ENCODE measurements at regions not wholly inside any gene's neighbourhood (a gene's known extent, or its start where the extent isn't known, plus 50 kb on each side); places are given as distances from the start of the nearest gene placed in this dataset.

- no peak for DNase-seq
These were observed 163.5 kb upstream of the LMO4 start for GRCh38 chr1:87165177-87165576.

GRCh38 chr1:87167157-87167789 lies 161.4 kb upstream of the LMO4 start:
- DNase-seq = no peak

GRCh38 chr1:87167848-87168525 lies 160.7 kb upstream of the LMO4 start:
- no peak for DNase-seq

GRCh38 chr1:87169263-87169910 lies 159.3 kb upstream of the LMO4 start:
- no peak for DNase-seq

DNA sequence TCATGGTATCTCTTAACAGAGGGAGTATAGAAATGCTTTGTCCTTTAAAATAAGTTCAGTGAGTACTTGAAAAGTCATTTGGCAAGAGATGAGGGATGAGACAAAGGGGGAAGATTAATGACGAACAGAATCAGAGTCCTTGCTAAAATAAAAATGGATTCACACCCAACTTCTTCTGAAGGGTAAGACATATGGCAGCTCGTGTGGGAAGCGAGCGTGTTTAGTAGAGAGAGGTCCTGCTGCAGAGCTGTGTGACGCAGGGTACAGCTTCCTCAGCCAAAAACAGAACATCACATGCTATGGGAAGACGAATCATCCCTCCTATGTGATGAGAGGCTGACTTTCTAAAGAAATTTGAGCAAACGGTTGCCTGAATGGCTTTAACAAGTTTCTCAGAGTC lies 158.5 kb upstream of the LMO4 start:
- DNase-seq = no peak

- DNase-seq = no peak
These were observed 157.6 kb upstream of the LMO4 start for GRCh38 chr1:87170931-87171598.

GRCh38 chr1:87173231-87173630 lies 155.4 kb upstream of the LMO4 start:
- DNase-seq = no peak

- DNase-seq = no peak
These were observed 153.9 kb upstream of the LMO4 start for GRCh38 chr1:87174724-87175245.

DNA sequence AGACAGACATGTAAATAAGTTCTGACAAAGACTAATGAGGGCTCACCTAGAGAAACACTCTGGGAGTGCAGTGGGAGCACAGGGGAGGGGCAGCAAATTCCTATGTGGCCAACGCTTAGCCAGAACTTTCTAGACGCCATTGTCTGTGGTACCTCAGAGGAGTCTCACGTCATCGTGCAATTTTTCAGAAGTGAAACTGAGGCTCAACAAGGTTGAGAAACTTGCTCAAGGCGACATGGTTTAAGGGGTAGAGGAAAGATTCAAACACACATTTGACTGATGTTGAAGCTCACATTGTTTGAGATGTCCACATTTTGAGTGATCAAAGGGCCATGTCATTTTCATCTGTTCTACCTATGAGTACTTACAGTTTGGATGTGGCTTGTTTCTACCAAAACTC lies 152.6 kb upstream of the LMO4 start:
- no peak for DNase-seq

DNA sequence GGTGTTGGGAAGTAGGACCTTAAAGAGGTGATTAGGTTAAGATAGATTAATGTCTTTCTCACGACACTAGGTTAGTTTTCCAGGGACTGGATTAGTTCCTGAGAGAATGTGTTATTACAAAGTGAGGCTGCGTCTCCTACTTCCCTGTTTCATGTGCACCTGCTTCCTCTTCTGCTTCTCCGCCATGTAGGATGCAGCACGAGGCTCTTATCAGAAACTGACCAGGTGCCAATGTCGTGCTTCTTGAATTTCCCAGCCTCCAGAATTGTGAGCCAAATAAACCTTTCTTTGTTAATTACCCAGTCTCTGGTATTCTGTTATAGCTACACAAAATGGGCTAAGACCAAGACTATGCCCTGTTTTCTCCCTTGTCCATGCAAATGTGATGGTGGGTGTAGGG lies 152.2 kb upstream of the LMO4 start:
- DNase-seq = peak; percentile 27

- DNase-seq = no peak
These were observed 150.2 kb upstream of the LMO4 start for GRCh38 chr1:87178441-87178840.

- DNase-seq = peak; percentile 45
These were observed 149.4 kb upstream of the LMO4 start for GRCh38 chr1:87179076-87179810.

GRCh38 chr1:87179851-87180519 lies 148.7 kb upstream of the LMO4 start:
- DNase-seq = peak; percentile 96

DNA sequence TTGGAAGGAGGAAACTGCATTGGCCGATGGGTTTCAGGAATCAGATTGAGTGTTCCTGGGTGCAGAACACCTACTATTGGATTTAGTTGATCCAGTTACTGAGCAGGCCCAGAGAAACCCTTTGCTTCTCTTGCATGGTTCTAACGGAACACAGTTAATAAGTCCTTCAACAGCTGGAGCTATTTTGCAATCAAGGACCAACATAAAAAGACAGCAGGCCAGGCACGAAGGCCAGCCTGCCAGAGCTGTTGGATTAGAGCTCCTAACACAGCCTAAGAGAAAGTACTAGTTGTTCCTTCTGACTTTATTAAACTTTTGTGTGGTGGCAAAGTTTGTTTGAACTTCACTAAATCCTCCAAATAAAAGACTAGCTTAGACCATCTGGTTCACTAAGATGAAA lies 148.0 kb upstream of the LMO4 start:
- DNase-seq = peak; percentile 49

DNA sequence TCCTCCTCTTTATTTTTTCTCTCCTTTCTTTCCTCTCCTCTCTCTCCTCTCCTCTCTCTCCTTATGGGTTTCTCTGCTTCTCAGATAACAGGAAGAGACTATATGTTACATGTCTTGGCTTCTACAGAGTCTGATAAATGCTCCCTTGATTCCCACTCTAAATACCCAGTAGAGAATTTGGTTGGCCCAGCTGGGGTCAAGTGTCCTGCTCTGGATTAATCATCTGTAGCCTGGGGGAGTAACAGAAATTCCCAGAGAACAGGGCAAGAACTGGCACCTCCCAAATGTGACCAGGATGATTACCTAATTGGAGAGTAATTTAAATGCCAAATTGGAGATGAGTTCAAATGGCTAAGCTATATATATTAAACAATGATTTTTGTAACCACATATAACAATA lies 146.1 kb upstream of the LMO4 start:
- DNase-seq = no peak

DNA sequence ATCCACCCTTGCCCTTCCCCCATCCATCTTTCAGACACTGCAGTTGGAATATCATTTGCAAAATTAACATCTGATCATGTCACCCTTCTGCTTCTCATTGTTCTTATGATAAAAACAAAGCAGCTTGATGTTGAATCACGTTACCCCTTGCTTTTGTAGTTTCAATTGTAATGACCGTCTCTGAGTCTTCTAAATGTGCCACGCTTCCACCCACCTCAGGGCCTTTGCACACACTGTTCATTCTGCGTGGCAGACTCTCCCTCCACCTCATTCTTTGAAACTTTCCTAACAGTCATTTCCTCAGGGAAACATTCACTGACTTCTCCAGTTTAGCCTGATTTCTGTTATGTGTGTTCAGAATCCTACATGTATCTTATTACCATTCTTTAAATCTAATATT lies 143.6 kb upstream of the LMO4 start:
- DNase-seq = no peak

- no peak for DNase-seq
These were observed 142.3 kb upstream of the LMO4 start for GRCh38 chr1:87186346-87186745.

- no peak for DNase-seq
These were observed 140.0 kb upstream of the LMO4 start for GRCh38 chr1:87188640-87189039.

- DNase-seq = no peak
These were observed 138.3 kb upstream of the LMO4 start for GRCh38 chr1:87190402-87190801.

DNA sequence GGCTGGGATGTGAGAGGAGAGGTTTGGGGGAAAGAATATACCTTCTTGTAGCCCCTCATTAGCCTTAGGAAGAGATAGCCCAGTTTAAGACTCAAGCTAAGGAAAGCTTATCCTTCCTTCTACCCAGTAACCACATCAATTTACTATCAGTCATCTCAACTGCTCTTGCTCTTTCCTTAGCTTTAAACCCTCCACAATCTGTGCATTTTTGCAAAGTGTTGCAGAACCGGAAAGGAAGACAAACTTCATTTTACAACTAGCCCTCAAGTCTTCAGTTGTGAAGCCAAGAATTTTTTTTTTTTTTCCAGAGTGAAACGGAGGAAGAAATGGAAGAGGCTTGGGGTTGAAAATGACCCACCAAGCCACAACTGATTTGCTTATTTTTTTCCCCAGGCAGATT lies 137.0 kb upstream of the LMO4 start:
- peak; percentile 28 for DNase-seq

GRCh38 chr1:87194271-87194774 lies 134.4 kb upstream of the LMO4 start:
- DNase-seq = no peak

DNA sequence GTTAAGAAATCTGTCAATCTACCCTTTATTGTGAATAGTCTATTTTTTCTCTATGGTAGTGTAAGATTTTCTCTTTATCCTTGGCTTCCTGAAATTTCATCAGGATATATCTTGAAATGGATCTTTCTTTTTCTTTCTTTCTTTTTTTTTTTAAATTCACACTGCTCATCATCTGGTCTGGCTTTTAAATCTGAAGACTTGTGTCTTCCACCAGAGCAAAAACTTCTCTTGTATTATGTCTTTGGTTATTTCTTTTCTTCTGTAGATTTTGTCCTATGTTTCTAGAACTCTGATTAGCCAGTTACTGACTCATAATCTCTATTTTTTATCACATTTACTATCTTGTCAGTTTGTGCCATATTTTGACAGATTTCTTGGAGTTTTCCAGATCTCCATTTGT lies 133.8 kb upstream of the LMO4 start:
- DNase-seq = no peak

All from hematopoietic multipotent progenitor cell treated with erythropoietin and hydrocortisone succinate and interleukin-3 and kit ligand, for 6 days (in vitro differentiated cells).